ENCODE measurements at regions not wholly inside any gene's neighbourhood (a gene's known extent, or its start where the extent isn't known, plus 50 kb on each side); places are given as distances from the start of the nearest gene placed in this dataset.

- DNase-seq, result no peak
These were observed 340.7 kb downstream of the LPIN1 start for GRCh38 chr2:12087175-12087574.

DNA sequence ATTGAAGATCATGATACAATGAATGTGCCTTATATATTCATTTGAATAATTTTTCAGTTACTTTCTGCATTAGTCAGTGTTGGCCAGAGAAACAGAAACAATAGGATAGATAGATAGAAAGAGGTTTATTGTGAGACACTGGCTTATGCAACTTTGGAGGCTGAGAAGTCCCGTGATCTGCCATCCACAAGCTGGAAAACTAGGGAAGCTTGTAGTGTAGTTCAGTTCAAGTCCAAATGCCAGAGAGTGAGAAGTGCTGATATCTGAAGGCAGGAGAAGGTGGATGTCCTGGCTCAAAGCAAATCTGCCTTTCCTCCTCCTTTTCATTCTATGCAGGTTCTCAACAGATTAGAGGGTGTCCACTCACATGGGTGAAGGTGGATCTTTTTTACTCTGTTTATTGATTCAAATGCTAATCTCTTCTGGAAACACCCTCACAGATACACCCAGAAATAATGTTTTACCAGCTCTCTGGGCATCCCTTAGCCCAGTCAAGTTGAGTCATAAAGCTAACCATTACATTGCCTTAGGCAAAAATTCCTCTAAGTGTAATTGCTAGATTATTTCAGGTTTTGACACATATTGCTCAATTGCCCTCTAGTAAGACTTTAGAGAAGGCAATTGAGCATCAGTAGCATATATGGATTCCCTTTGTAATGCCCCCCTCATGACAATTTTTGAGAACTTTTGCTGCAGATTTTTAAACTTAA, 341.4 kb downstream of the LPIN1 start:
- no peak for DNase-seq

DNA sequence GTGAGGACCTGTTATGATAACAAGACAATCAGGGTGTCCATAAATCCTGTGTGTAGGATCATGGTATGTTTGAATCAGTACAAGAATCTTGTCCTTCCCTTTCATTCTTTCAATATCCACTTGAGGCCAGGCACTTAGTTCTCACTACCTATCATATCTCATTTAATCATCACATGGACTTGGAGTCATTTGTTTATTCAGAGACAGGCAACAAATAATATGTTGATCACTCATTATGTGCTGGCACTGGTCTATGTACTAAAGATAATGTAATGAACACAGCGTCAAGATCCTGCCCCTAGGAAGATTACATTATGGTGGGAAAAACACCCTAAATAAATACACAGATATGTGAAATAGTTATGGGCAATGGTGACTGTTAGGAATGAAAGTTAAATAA, 342.6 kb downstream of the LPIN1 start:
- DNase-seq, result no peak

- DNase-seq, result no peak
These were observed 343.1 kb downstream of the LPIN1 start for GRCh38 chr2:12089496-12089895.

GRCh38 chr2:12090072-12090471, 343.6 kb downstream of the LPIN1 start:
- DNase-seq, result no peak

- DNase-seq, result no peak
These were observed 344.2 kb downstream of the LPIN1 start for GRCh38 chr2:12090590-12090989.

GRCh38 chr2:12091201-12091806, 344.9 kb downstream of the LPIN1 start:
- DNase-seq, result no peak

DNA sequence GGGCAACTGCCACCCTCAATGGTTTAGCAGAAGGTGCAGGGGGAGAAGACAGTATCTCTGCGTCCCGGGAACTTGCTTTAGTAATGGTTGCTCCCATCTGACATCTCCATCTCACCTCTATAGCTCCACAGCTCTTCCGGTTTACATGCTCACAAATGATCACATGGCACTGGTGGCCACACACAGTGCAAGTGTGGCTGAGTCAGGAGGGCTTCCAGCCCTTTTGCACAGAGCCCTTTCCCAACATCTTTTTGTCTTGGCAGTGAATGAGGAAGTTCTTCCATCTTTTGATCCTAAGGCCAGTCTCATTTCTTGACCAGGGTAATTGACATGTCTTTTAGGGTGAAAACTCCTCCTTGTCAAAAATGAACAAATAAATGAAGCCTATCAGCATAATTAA, 347.7 kb downstream of the LPIN1 start:
- no peak for DNase-seq

DNA sequence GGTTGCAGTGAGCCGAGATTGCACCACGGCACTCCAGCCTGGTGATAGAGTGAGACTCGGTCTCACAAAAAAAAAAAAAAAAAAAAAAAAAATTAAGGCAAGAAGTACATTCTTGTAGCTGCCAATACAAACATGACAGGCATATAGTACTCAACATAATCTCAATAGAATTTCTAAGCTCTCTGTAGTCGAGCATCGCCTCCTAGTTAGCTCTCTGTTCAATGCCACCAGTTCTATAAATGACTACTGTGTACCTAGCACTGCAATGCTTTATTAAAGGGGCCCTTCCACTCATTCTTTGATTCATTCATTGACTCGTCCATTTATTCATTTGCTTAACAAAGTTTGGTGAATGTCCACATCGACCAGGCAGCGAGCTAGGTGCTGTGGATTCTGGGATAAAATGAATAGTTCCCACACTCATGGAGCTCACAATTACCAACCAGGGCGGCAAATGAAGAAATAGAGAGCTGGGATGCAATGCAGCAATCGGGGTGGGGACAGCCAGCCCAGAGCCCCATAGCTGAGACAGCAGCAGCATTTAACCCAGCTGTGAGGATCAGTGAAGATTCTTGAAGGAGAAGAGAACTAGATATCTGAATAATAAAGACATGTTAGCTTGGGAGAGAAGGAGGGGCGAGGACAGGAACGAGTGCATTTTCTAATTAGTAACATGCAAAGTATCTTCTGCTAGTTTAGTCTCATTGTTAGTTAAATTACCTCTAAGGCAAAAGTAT, 349.8 kb downstream of the LPIN1 start:
- no peak for DNase-seq

GRCh38 chr2:12096788-12097449, 350.5 kb downstream of the LPIN1 start:
- no peak for DNase-seq

DNA sequence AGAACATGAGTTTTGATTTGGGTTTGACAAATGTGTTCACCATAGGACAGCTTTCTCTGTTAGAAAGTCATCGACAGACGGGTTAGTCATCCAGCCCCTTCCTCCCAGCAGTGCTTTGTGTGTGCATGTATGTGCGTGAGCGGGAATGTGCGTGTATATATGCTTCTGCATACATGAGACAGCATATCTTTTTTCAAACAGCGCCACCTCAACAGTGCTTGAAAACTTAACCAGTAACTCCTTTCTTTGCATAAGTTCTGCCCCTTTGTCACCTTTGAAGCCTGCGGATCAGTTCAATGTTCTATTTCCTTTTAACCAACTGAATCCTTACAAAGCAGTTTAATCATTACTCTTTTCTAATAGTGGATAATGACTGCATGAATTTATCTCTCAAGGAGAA, 351.4 kb downstream of the LPIN1 start:
- DNase-seq, result no peak

GRCh38 chr2:12099374-12099773, 352.9 kb downstream of the LPIN1 start:
- DNase-seq, result no peak

DNA sequence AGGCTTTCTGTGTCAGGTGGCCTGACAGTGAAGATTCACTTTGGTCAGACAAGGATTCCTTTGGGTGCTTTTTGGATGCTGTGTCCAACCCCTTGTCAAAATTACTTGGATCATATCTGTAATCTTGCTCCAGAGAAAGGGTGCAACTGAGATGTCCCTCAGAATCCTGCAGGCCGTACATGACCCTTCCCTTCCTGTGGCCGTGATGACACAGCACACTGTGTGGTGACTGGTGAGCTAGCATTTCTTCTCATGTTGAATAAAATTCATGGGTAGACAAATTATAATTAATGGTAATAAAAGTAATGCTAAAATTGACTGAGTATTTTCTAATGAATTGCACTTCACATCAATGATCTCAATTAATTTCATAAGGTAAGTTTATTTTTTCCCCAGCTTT, 356.2 kb downstream of the LPIN1 start:
- no peak for DNase-seq

DNA sequence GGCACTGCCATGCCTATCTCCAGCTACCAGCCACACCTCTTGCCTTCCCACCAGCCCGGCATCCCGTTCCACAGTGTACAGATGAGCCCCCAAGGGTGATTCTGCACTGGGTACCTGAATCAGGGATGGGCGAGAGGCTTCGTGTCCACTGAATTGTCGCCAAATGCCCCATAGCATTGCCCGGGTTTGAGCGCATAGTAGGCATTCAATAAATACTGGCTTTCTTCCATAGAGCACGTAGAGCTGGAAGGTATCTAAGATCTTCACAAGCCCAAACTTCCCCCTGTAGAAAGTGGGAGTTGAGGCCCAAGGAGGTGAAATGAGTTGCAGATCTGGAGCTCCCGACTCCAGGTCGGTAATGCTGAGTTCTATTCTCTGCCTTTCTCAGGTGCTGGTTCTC, 358.7 kb downstream of the LPIN1 start:
- no peak for DNase-seq

- peak; percentile 60 for DNase-seq
These were observed 360.1 kb downstream of the LPIN1 start for GRCh38 chr2:12106440-12107080.

GRCh38 chr2:12107321-12107720, 360.9 kb downstream of the LPIN1 start:
- DNase-seq, result no peak

DNA sequence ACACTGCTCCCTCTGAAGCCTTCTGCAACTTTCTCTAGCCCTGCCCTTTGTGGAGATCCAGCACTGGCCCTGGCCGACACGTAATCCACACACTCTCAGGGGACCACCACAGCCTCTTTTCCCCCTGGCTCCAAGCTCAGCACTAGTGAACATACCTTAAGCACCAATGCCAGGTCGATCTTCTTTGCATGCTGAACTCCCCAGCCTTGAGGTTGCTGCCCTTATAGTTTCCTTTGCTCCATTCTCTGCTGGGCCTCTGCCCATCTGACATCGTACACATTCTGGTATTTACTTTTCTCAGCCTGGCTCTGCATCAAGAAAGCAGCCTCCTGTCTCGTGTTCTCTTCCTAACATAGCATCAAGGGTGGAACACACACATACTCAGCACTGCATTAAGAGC, 361.5 kb downstream of the LPIN1 start:
- DNase-seq, result no peak

DNA sequence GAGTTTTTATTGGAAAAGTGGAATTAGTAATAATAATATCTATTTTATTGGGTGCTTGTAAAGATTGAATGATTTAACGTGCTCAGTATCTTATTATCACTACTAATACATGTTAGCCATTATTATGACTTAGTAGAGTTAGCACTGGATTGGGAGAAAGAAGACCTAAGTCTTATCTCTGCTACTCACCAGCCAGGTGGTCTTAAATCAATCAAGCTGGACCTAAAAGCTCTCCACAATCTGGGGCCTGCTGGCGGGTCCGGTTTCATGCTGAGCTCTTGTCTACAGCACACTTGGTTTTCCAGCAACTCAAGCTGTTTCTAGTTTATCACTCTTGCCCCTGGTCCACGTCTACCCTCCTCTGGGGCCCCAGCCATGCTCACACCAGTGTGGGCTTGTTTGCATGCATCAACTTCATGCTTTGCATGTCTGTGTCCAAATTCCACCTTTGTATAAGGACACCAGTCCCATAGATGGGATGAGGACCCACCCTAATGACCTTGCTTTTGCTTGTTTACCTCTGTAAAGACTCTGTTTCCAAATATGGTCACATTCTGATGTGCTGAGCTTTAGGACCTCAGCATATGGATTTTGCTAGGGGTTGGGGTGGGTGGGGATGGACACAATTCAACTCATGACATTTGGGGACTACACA, 363.1 kb downstream of the LPIN1 start:
- no peak for DNase-seq

DNA sequence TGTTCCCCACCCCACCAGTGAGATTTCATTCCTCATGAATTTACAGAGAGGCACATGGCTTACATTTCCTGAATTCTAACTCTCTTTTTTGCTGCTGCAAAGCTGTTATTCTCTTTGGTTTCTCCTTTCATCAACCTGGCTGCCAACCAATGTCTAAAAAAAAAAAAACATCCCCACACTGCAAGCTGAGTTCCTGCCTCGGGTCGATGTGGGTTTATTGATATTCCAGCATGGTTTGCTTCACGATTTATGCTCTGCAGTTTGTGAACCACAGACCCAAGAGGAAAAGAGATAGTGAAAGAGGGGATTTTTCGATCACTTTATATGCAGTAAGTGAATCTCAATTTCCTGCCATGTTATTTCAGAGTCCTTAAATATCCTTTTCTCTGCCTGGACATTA, 363.6 kb downstream of the LPIN1 start:
- no peak for DNase-seq

- no peak for DNase-seq
These were observed 364.0 kb downstream of the LPIN1 start for GRCh38 chr2:12110481-12110880.

GRCh38 chr2:12113412-12113811, 367.0 kb downstream of the LPIN1 start:
- no peak for DNase-seq

DNA sequence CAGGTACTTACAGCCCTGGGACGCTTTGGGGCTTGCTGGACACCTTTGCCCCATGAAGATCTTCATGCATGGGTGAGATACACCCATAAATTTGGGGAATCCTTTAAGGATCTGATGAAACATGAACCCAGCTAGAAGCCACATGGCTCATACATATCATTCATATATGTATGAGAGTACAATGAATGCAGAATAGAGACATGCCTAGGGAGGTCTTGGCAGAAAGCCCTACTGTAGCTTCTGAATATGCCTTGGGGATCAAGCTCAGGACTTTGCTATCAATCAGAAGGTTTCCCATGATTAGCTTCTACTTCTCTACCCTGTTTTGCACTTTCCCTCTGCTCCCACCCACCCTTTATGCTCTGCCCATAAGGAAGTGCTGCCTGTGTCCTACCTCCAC, 368.4 kb downstream of the LPIN1 start:
- no peak for DNase-seq

Measured in skin of body (tissue), 1 donor.